B cell (primary cell): ENCODE measurements at regions not wholly inside any gene's neighbourhood (a gene's known extent, or its start where the extent isn't known, plus 50 kb on each side); places are given as distances from the start of the nearest gene placed in this dataset.

Experiments
- ATAC-seq: fragments of 200-7000 bp; cut with Tn5 transposase; one replicate; pipeline ENCODE4 v1.10.0; 2021; ENCODE audit warnings: low read depth, mild to moderate bottlenecking, moderate number of reproducible peaks, moderate library complexity
- CTCF ChIA-PET: fragments of 350-600 bp; sonication (Branson Sonifier 250); formaldehyde crosslinking; loops from one replicate; lab custom pipeline; 2021; ENCODE audit warnings: antibody characterized with exemption, inconsistent platforms; lab: Charles Lee
- POLR2A ChIA-PET: fragments of 350-600 bp; sonication (Branson Sonifier 250); formaldehyde crosslinking; loops from one replicate; lab custom pipeline; 2021; ENCODE audit warnings: antibody characterized with exemption; lab: Charles Lee
- DNase-seq: peaks from one replicate; pipeline ENCODE4 v3.0.0; 2013
- H2AFZ ChIP-seq: 2 replicates; pipeline ENCODE4 v1.6.1; 2012; ENCODE audit warnings: mild to moderate bottlenecking, low read depth, low read length; ENCODE audit not compliant: insufficient read depth, poor library complexity, severe bottlenecking
- H3K27ac ChIP-seq, 2 donors: 1 replicate in 1 of 2; 2 replicates in 1 of 2; pipeline ENCODE4 v1.5.1; 2012 to 2013; ENCODE audit warnings: low read length in 2 of 2, mild to moderate bottlenecking in 2 of 2, moderate library complexity in 1 of 2
- H3K27me3 ChIP-seq, 4 experiments: fragments of 200-600 bp in 1 of 4; sonication (generic) in 1 of 4; replicated peaks in 1 of 4; 1 replicate in 2 of 4; 2 replicates in 2 of 4; pipeline versions ENCODE4 v1.6.1 to v1.7.0; 2013 to 2016; ENCODE audit warnings: low read length in 3 of 4, mild to moderate bottlenecking in 2 of 4, mixed read lengths in 1 of 4, moderate library complexity in 1 of 4; ENCODE audit not compliant: insufficient read depth in 4 of 4, control insufficient read depth in 3 of 4; ENCODE audit errors: control extremely low read depth in 1 of 4
- H3K36me3 ChIP-seq, 2 experiments: replicated peaks in 1 of 2; 1 replicate in 1 of 2; 2 replicates in 1 of 2; pipeline versions ENCODE4 v1.6.1 to v1.7.1; 2013; ENCODE audit warnings: low read length in 1 of 2; ENCODE audit not compliant: insufficient read depth in 2 of 2, control insufficient read depth in 1 of 2; ENCODE audit errors: control extremely low read depth in 1 of 2, extremely low read depth in 1 of 2
- H3K4me1 ChIP-seq, 2 donors: fragments of 200-600 bp in 1 of 2; sonication (generic) in 1 of 2; 1 replicate in 1 of 2; 2 replicates in 1 of 2; pipeline versions ENCODE4 v1.5.1 to v1.6.1; 2013 to 2017; ENCODE audit warnings: low read length in 2 of 2; ENCODE audit not compliant: control insufficient read depth in 2 of 2, insufficient read depth in 2 of 2
- H3K4me2 ChIP-seq: replicated peaks from 2 replicates; pipeline ENCODE3; 2012; ENCODE audit warnings: mild to moderate bottlenecking, low read depth, low read length; ENCODE audit not compliant: poor library complexity, severe bottlenecking
- H3K4me3 ChIP-seq, 5 experiments: fragments of 200-600 bp in 1 of 5; sonication (generic) in 1 of 5; 1 replicate in 3 of 5; 2 replicates in 2 of 5; pipeline versions ENCODE4 v1.5.1 to v1.7.0; 2011 to 2016; ENCODE audit warnings: low read length in 4 of 5, mild to moderate bottlenecking in 4 of 5, low read depth in 2 of 5, control low read depth in 1 of 5, moderate library complexity in 1 of 5; ENCODE audit not compliant: insufficient read depth in 1 of 5; ENCODE audit errors: control extremely low read depth in 1 of 5, extremely low read depth in 1 of 5
- H3K79me2 ChIP-seq: fragments of 200-600 bp; sonication (generic); one replicate; pipeline ENCODE4 v1.6.0; 2016; ENCODE audit warnings: low read length; ENCODE audit not compliant: control insufficient read depth, insufficient read depth
- H3K9ac ChIP-seq: fragments of 200-600 bp; sonication (generic); 2 replicates; pipeline ENCODE4 v1.6.1; 2017; ENCODE audit warnings: mild to moderate bottlenecking, low read length, moderate library complexity
- H3K9me3 ChIP-seq, 3 donors: one replicate each; pipeline versions ENCODE4 v1.6.1 to v1.7.1; 2013; ENCODE audit warnings: low read length in 2 of 3; ENCODE audit not compliant: control insufficient read depth in 2 of 3, insufficient read depth in 1 of 3; ENCODE audit errors: control extremely low read depth in 1 of 3
- H4K20me1 ChIP-seq: 2 replicates; pipeline ENCODE4 v1.6.0; 2012; ENCODE audit warnings: mild to moderate bottlenecking, low read length; ENCODE audit not compliant: insufficient read depth, control insufficient read depth, poor library complexity, severe bottlenecking
- H3K27ac Mint-ChIP-seq: one replicate; pipeline ENCODE4 v1.8.0; 2021; ENCODE audit warnings: mixed read lengths
- H3K27me3 Mint-ChIP-seq: one replicate; pipeline ENCODE4 v1.8.0; 2021; ENCODE audit warnings: mixed read lengths
- H3K4me1 Mint-ChIP-seq: one replicate; pipeline ENCODE4 v1.8.0; 2021; ENCODE audit warnings: mixed read lengths
- H3K4me3 Mint-ChIP-seq: one replicate; pipeline ENCODE4 v1.8.0; 2021; ENCODE audit warnings: mixed read lengths
- H3K9me3 Mint-ChIP-seq: one replicate; pipeline ENCODE4 v1.8.0; 2022; ENCODE audit warnings: mixed read lengths; ENCODE audit not compliant: insufficient read depth
- CTCF ChIP-seq: fragments of 200-600 bp; IDR thresholded peaks from one replicate; pipeline ENCODE4 v1.8.0; 2022; ENCODE audit warnings: antibody characterized with exemption, mild to moderate bottlenecking
- EZH2 ChIP-seq: IDR thresholded peaks from 2 replicates; pipeline ENCODE4 v1.6.1; 2012; ENCODE audit warnings: borderline replicate concordance, low read depth, mild to moderate bottlenecking, moderate library complexity, low read length; ENCODE audit not compliant: insufficient read depth, poor library complexity, severe bottlenecking
- WGBS: methylation state at CpG from one replicate; pipeline ENCODE4 v1.1.5; 2013; ENCODE audit warnings: missing lambda C conversion rate; ENCODE audit not compliant: insufficient coverage; 5-methylcytosine and 5-hydroxymethylcytosine counted together
- intact Hi-C: fragments of 100-400 bp; cut with micrococcal nuclease; formaldehyde crosslinking; loops from one replicate; pipeline ENCODE4 v1.10.0; 2022

GRCh38 chr6:119479860-119480655, 130.5 kb upstream of the MAN1A1 start:
- Histone ChIP-seq H3K36me3 (no peaks in the 10 kb centered on the region), H2AFZ (no peak overlapping the region), H3K4me2 (no peak overlapping the region), H3K27me3 (no peaks in the 10 kb centered on the region), H3K27ac (no peak overlapping the region), H3K4me3 (no peak overlapping the region), H3K79me2 (no peaks in the 10 kb centered on the region), H3K4me1 (no peaks in the 10 kb centered on the region), H4K20me1 (no peaks in the 10 kb centered on the region), H3K9ac (no peak overlapping the region), H3K9me3 (no peaks in the 10 kb centered on the region)
- no peak for DNase-seq
- 100% methylated on average over 1 of the region's 2 CpGs for WGBS
- POLR2A ChIA-PET, result no interaction called here
- Mint-ChIP-seq H3K27ac (no peak overlapping the region), H3K4me1 (peaks cover 5% of the 10 kb centered on the region), H3K4me3 (no peak overlapping the region), H3K9me3 (no peaks in the 10 kb centered on the region), H3K27me3 (peaks cover 4% of the 10 kb centered on the region)
- no peak for ATAC-seq
- CTCF ChIA-PET, result interaction anchor here (0.6 kb wide), 1 partner anchor 25 kb away, joined by 4 read pairs; no protein-coding TSS in a partner anchor
- intact Hi-C loops, result no loop called here
- no peak for TF ChIP-seq CTCF

- Histone ChIP-seq H3K4me2 (no peak overlapping the region), H3K9ac (no peak overlapping the region), H3K79me2 (no peaks in the 10 kb centered on the region), H3K4me1 (no peaks in the 10 kb centered on the region), H2AFZ (no peak overlapping the region), H3K4me3 (no peak overlapping the region), H3K27ac (no peak overlapping the region), H3K27me3 (no peaks in the 10 kb centered on the region), H3K36me3 (no peaks in the 10 kb centered on the region), H4K20me1 (no peaks in the 10 kb centered on the region), H3K9me3 (no peaks in the 10 kb centered on the region)
- ATAC-seq (no peak), DNase-seq (no peak)
- no peak overlapping the region for H3K27ac Mint-ChIP-seq
- H3K4me3 Mint-ChIP-seq, result no peak overlapping the region
- WGBS, result no CpG with 5 or more reads among the region's 4 CpGs
- CTCF ChIA-PET, result interaction anchor here (0.6 kb wide), 1 partner anchor 333 kb away, joined by 3 read pairs; no protein-coding TSS in a partner anchor
- H3K9me3 Mint-ChIP-seq, result no peaks in the 10 kb centered on the region
- H3K27me3 Mint-ChIP-seq, result no peaks in the 10 kb centered on the region
- peaks cover 5% of the 10 kb centered on the region for H3K4me1 Mint-ChIP-seq
- intact Hi-C loops, result no loop called here
- TF ChIP-seq CTCF (no peak), EZH2 (no peak)
- POLR2A ChIA-PET, result no interaction called here
Measured at GRCh38 chr6:119476554-119476953, 127.0 kb upstream of the MAN1A1 start.
